SK-N-SH (cell line): ENCODE measurements at regions not wholly inside any gene's neighbourhood (a gene's known extent, or its start where the extent isn't known, plus 50 kb on each side); places are given as distances from the start of the nearest gene placed in this dataset.
"Not testable (repeated sequence)": the region's sequence is repeated elsewhere in the genome, so short reads cannot be mapped to it uniquely, and the experiment has no call there.

Experiments
- CTCF ChIA-PET: fragments of 300-600, 350-600 bp; formaldehyde crosslinking; extraction: SDS; loops from one replicate; lab custom pipeline; 2021; lab: Yijun Ruan, JAX
- POLR2A ChIA-PET: fragments of 350-600 bp; sonication (Branson Sonifier 250); formaldehyde crosslinking; extraction: SDS; loops from one replicate; lab custom pipeline; 2020; ENCODE audit warnings: antibody characterized with exemption, inconsistent platforms; lab: Yijun Ruan, JAX
- DNase-seq: peaks from one replicate; pipeline ENCODE4 v3.0.0; 2012
- H2AFZ ChIP-seq: fragments of 200-600 bp; sonication (generic); 2 replicates; pipeline ENCODE4 v1.8.1; 2016; ENCODE audit warnings: antibody characterized with exemption, mild to moderate bottlenecking, low read depth
- H3F3A ChIP-seq: fragments of 200-600 bp; sonication (generic); replicated peaks from 2 replicates; pipeline ENCODE3; 2016; ENCODE audit warnings: antibody characterized with exemption, mild to moderate bottlenecking; ENCODE audit not compliant: insufficient read depth
- H3K27ac ChIP-seq, 2 experiments: fragments of 200-500 bp in 1 of 2; fragments of 200-600 bp in 1 of 2; sonication (Bioruptor generic) in 1 of 2; sonication (generic), shearing (Covaris generic) in 1 of 2; 2 replicates each; pipeline versions ENCODE4 v1.5.1 to v1.6.1; 2014 to 2016; ENCODE audit warnings: low read depth in 2 of 2, inconsistent platforms in 1 of 2, low read length in 1 of 2, mild to moderate bottlenecking in 1 of 2, mixed read lengths in 1 of 2
- H3K27me3 ChIP-seq: fragments of 200-600 bp; sonication (generic), shearing (Covaris generic); 2 replicates; pipeline ENCODE4 v1.6.1; 2016; ENCODE audit warnings: mixed run types; ENCODE audit not compliant: insufficient read depth
- H3K36me3 ChIP-seq, 2 experiments: fragments of 200-500 bp in 1 of 2; fragments of 200-600 bp in 1 of 2; sonication (Bioruptor generic) in 1 of 2; sonication (generic) in 1 of 2; replicated peaks in 1 of 2; 2 replicates each; pipeline versions ENCODE3 to v1.5.1; 2014 to 2016; ENCODE audit warnings: low read length in 1 of 2, mild to moderate bottlenecking in 1 of 2; ENCODE audit not compliant: insufficient read depth in 2 of 2, control insufficient read depth in 1 of 2
- H3K4me1 ChIP-seq, 2 experiments: fragments of 200-500 bp in 1 of 2; fragments of 200-600 bp in 1 of 2; sonication (Bioruptor generic) in 1 of 2; sonication (generic), shearing (Covaris generic) in 1 of 2; 2 replicates each; pipeline versions ENCODE4 v1.5.1 to v1.6.1; 2014 to 2016; ENCODE audit warnings: low read depth in 1 of 2, low read length in 1 of 2, mixed run types in 1 of 2; ENCODE audit not compliant: insufficient read depth in 2 of 2, control insufficient read depth in 1 of 2
- H3K4me2 ChIP-seq: fragments of 200-600 bp; sonication (generic), shearing (Covaris generic); 2 replicates; pipeline ENCODE4 v1.6.1; 2017; ENCODE audit warnings: mixed run types
- H3K4me3 ChIP-seq, 2 experiments: fragments of 200-500 bp in 1 of 2; fragments of 200-600 bp in 1 of 2; sonication (Bioruptor generic) in 1 of 2; sonication (generic), shearing (Covaris generic) in 1 of 2; 2 replicates each; pipeline versions ENCODE4 v1.5.1 to v1.8.1; 2014 to 2016; ENCODE audit warnings: low read depth in 2 of 2, inconsistent platforms in 1 of 2, low read length in 1 of 2, mild to moderate bottlenecking in 1 of 2, mixed read lengths in 1 of 2, moderate library complexity in 1 of 2
- H3K79me2 ChIP-seq: fragments of 200-600 bp; sonication (generic); 2 replicates; pipeline ENCODE4 v1.8.1; 2017; ENCODE audit warnings: mild to moderate bottlenecking; ENCODE audit not compliant: insufficient read depth
- H3K9ac ChIP-seq: fragments of 200-600 bp; sonication (generic); 2 replicates; pipeline ENCODE4 v1.6.1; 2017; ENCODE audit warnings: mixed run types
- H3K9me2 ChIP-seq: fragments of 200-600 bp; sonication (generic); 2 replicates; pipeline ENCODE4 v1.6.1; 2017; ENCODE audit warnings: mixed run types
- H3K9me3 ChIP-seq: fragments of 200-600 bp; sonication (generic); 2 replicates; pipeline ENCODE4 v1.6.1; 2017; ENCODE audit warnings: mixed run types, mild to moderate bottlenecking, moderate library complexity
- H4K20me1 ChIP-seq: fragments of 200-600 bp; sonication (generic); 2 replicates; pipeline ENCODE4 v1.6.1; 2017; ENCODE audit warnings: mild to moderate bottlenecking, mixed run types; ENCODE audit not compliant: insufficient read depth
- GATA2 ChIP-seq: sonication (generic); formaldehyde crosslinking; IDR thresholded peaks from 2 replicates; pipeline ENCODE4 v1.5.0; 2020; ENCODE audit warnings: mild to moderate bottlenecking, missing genetic modification reagents
- MEF2A ChIP-seq: IDR thresholded peaks from 2 replicates; pipeline ENCODE4 v1.4.0; 2012; ENCODE audit warnings: low read depth, borderline replicate concordance
- NRF1 ChIP-seq: IDR thresholded peaks from 2 replicates; pipeline ENCODE4 v1.6.1; 2012; ENCODE audit warnings: low read depth, mild to moderate bottlenecking, low read length
- PBX3 ChIP-seq: IDR thresholded peaks from 2 replicates; pipeline ENCODE4; 2012
- RCOR1 ChIP-seq: fragments of 150-350 bp; IDR thresholded peaks from 2 replicates; pipeline ENCODE4 v1.6.1; 2017; ENCODE audit warnings: antibody characterized with exemption, low read length
- whole genome bisulfite sequencing: methylation state at CpG from one replicate; pipeline ENCODE4 v1.1.6; 2017; ENCODE audit warnings: low lambda C conversion rate; 5-methylcytosine and 5-hydroxymethylcytosine counted together

GRCh38 chr10:7108141-7108540 is 302.7 kb downstream of the SFMBT2 start:
- CTCF ChIA-PET = interaction anchor here (1.1 kb wide), 1 partner anchor 14 kb away, joined by 3 read pairs; no protein-coding TSS in a partner anchor
- no peaks in the 10 kb centered on the region for H3K4me1 ChIP-seq

GRCh38 chr10:7107285-7107684 is 303.5 kb downstream of the SFMBT2 start:
- H3K9me2 ChIP-seq = no peaks in the 10 kb centered on the region
- H3K4me3 ChIP-seq = no peak overlapping the region
- POLR2A ChIA-PET = no interaction called here
- peak overlapping the region in 1 of 2 experiments; percentile 44; a peak in 1 of 4 replicates for H3K27ac ChIP-seq
- H3F3A ChIP-seq = no peaks in the 10 kb centered on the region
- no peaks in the 10 kb centered on the region for H4K20me1 ChIP-seq
- TF ChIP-seq RCOR1 (no peak), GATA2 (no peak), MEF2A (no peak)
- no peaks in the 10 kb centered on the region for H3K79me2 ChIP-seq
- no peaks in the 10 kb centered on the region for H3K27me3 ChIP-seq
- H3K4me1 ChIP-seq = no peaks in the 10 kb centered on the region
- 33% methylated on average over 5 of the region's 5 CpGs for WGBS
- no peak for DNase-seq
- no peaks in the 10 kb centered on the region for H3K9me3 ChIP-seq
- no peak overlapping the region for H3K9ac ChIP-seq
- H2AFZ ChIP-seq = no peak overlapping the region
- CTCF ChIA-PET = interaction anchor here (1.8 kb wide), 1 partner anchor 14 kb away, joined by 7 read pairs; no protein-coding TSS in a partner anchor
- H3K4me2 ChIP-seq = peak overlapping the region; percentile 11; the same call in 1 of the 2 replicates
- H3K36me3 ChIP-seq = no peaks in the 10 kb centered on the region

More at GRCh38 chr10:7108141-7108540, 302.7 kb downstream of the SFMBT2 start:
- Histone ChIP-seq H3K4me2 (no peak overlapping the region), H3K27me3 (no peaks in the 10 kb centered on the region), H4K20me1 (no peaks in the 10 kb centered on the region), H3K27ac (0 out of 4 replicates have a peak overlapping the region, but pooled peaks of 1 of the 2 experiments have one; percentile 44), H3K9me3 (no peaks in the 10 kb centered on the region), H3F3A (no peaks in the 10 kb centered on the region), H3K79me2 (no peaks in the 10 kb centered on the region), H3K9ac (no peak overlapping the region), H2AFZ (no peak overlapping the region), H3K4me3 (no peak overlapping the region), H3K9me2 (no peaks in the 10 kb centered on the region), H3K36me3 (no peaks in the 10 kb centered on the region)
- TF ChIP-seq NRF1 (no peak), PBX3 (no peak)
- POLR2A ChIA-PET = no interaction called here
- DNase-seq = no peak
- 44% methylated on average over 3 of the region's 3 CpGs for WGBS

- 0% methylated on average over 1 of the region's 1 CpG for WGBS
- H3K4me1 ChIP-seq, H3K4me3 ChIP-seq, DNase-seq, H3K27ac ChIP-seq, H3K36me3 ChIP-seq, H4K20me1 ChIP-seq, H3K9me3 ChIP-seq, H3K9me2 ChIP-seq, H3K27me3 ChIP-seq, POLR2A ChIA-PET, H3K79me2 ChIP-seq, H3K4me2 ChIP-seq, H3K9ac ChIP-seq, H2AFZ ChIP-seq, H3F3A ChIP-seq: not testable (repeated sequence)
- CTCF ChIA-PET = interaction anchor here (0.6 kb wide), 1 partner anchor 306 kb away, joined by 3 read pairs; no protein-coding TSS in a partner anchor
These were observed 306.5 kb downstream of the SFMBT2 start for GRCh38 chr10:7104379-7104778.
